LNCaP clone FGC (cell line): ENCODE measurements at regions not wholly inside any gene's neighbourhood (a gene's known extent, or its start where the extent isn't known, plus 50 kb on each side); places are given as distances from the start of the nearest gene placed in this dataset.

Experiments
- DNase-seq: peaks from one replicate; pipeline ENCODE4 v3.0.0-alpha.2; 2011; ENCODE audit warnings: low read depth
- H3K4me3 ChIP-seq: 2 replicates; pipeline ENCODE4 v1.5.1; 2011; ENCODE audit warnings: mild to moderate bottlenecking, low read depth, low read length, control low read depth
- CTCF ChIP-seq: IDR thresholded peaks from 2 replicates; pipeline ENCODE4 v1.5.1; 2012; ENCODE audit warnings: mild to moderate bottlenecking; ENCODE audit not compliant: control insufficient read depth, insufficient read depth; ENCODE audit errors: extremely low read depth

DNA sequence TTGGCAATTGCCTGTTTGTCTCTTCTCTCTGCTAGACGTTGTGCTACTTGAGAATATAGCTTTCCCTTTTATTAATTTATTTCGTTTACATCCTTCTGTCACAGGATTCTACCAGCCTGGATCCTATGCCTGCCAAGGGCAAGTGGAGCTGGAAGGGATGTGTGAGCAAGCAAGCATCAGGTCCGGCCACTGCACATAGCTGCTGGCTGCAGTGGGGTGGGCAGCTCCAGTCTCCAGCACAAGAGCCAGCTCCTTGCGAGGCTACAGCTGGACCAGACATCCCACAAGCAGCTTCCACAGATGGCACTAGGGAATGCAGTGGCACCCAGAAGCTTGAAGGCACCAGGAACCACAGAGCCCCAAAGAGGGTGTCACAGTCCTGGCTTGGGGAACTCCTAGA lies 225.0 kb downstream of the KCNC2 start:
- H3K4me3 ChIP-seq, result no peak overlapping the region
- TF ChIP-seq CTCF, result no peak
- no peak for DNase-seq

- no peak for TF ChIP-seq CTCF
- H3K4me3 ChIP-seq, result no peak overlapping the region
- no peak for DNase-seq
Measured at GRCh38 chr12:74985293-74985985, 224.2 kb downstream of the KCNC2 start.

- no peak for DNase-seq
- H3K4me3 ChIP-seq, result no peak overlapping the region
- no peak for TF ChIP-seq CTCF
Measured at GRCh38 chr12:74985986-74986319, 223.7 kb downstream of the KCNC2 start.

- no peak overlapping the region for H3K4me3 ChIP-seq
- DNase-seq, result no peak
- no peak for TF ChIP-seq CTCF
Measured at GRCh38 chr12:74988156-74988555, 221.5 kb downstream of the KCNC2 start.
